ENCODE measurements at regions not wholly inside any gene's neighbourhood (a gene's known extent, or its start where the extent isn't known, plus 50 kb on each side); places are given as distances from the start of the nearest gene placed in this dataset.

- TF ChIP-seq CTCF (IDR thresholded peaks at IDR 0.05; ENCODE audit: insufficient read depth, low read depth, low read length): no peak
- no peak for TF ChIP-seq EZH2 (IDR thresholded peaks at IDR 0.05; ENCODE audit: insufficient read depth, low read length)
These were observed 224.8 kb upstream of the LYZL1 start for GRCh38 chr10:29063806-29064644.
